D721Med (cell line): ENCODE measurements at regions not wholly inside any gene's neighbourhood (a gene's known extent, or its start where the extent isn't known, plus 50 kb on each side); places are given as distances from the start of the nearest gene placed in this dataset.

Experiments
- DNase-seq: peaks from one replicate; pipeline ENCODE4 v3.0.0; 2011; ENCODE audit warnings: low spot score; ENCODE audit not compliant: insufficient read length
- FAIRE-seq: peaks from 2 replicates; lab custom pipeline; 2011; peaks lifted over from hg19 to GRCh38; lab: Jason Lieb, UNC
- CTCF ChIP-seq: IDR thresholded peaks from 2 replicates; pipeline ENCODE4 v1.5.1; 2012; ENCODE audit warnings: mild to moderate bottlenecking, control low read depth; ENCODE audit not compliant: insufficient read depth; ENCODE audit errors: missing control alignments

GRCh38 chr2:15789381-15790062 is 150.8 kb upstream of the MYCN start:
- FAIRE-seq (no peak), DNase-seq (no peak)

DNA sequence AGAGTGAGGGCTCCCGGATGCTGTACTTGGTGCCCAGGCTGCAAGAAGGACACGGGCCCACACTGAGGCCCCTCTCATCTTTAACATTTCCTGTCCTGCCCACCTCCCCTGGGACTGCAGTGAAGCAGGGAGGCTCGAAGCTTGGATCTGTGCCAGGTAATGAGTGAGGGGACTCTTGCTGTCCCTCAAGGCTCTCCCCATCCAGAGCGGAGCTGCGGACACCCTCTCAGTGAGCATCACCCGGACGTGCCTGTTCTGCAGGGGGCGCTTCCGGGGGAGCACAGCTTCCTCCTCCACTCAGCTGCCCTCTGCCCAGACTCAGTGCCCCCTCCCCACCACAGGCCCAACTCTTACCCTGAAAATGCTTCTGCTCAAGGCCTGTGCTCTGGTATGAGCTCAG is 150.0 kb upstream of the MYCN start:
- DNase-seq (no peak), FAIRE-seq (no peak)
- no peak for TF ChIP-seq CTCF

More at GRCh38 chr2:15789381-15790062, 150.8 kb upstream of the MYCN start:
- no peak for TF ChIP-seq CTCF

- no peak for TF ChIP-seq CTCF
- DNase-seq (no peak), FAIRE-seq (no peak)
These were observed 149.5 kb upstream of the MYCN start for GRCh38 chr2:15790838-15791237.

- no peak for TF ChIP-seq CTCF
- DNase-seq (no peak), FAIRE-seq (no peak)
These were observed 149.1 kb upstream of the MYCN start for GRCh38 chr2:15791294-15791693.

- no peak for FAIRE-seq
- TF ChIP-seq CTCF, result no peak
- DNase-seq, result no peak
These were observed 148.0 kb upstream of the MYCN start for GRCh38 chr2:15792331-15792730.

GRCh38 chr2:15793078-15793913 is 147.1 kb upstream of the MYCN start:
- FAIRE-seq (no peak), DNase-seq (no peak)
- no peak for TF ChIP-seq CTCF

DNA sequence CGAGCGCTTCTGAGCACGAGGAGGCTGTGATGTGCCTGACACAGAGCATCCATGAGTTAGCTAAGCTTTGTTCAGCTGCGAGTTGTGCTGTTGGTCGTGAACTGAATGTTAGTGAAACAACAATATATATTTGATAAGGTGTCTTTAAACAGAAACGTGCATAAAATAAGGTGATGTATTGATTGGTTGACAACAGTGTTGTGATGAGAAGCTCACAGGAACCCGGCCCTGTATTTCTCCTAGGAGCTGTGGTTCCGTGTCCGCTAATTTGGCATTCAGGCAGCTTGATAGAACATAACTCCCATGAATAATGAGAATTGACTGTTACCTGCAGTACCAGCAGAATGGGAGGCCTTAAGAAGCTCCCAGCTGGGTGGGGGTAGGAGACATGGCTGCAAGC is 146.4 kb upstream of the MYCN start:
- no peak for FAIRE-seq
- no peak for TF ChIP-seq CTCF

More for the DNA sequence above, 146.4 kb upstream of the MYCN start:
- no peak for DNase-seq
